ENCODE measurements at regions not wholly inside any gene's neighbourhood (a gene's known extent, or its start where the extent isn't known, plus 50 kb on each side); places are given as distances from the start of the nearest gene placed in this dataset.

GRCh38 chr17:71325117-71325516, 795.7 kb upstream of the SOX9 start:
- no peak for FAIRE-seq
- TF ChIP-seq POLR2AphosphoS5 (IDR thresholded peaks at IDR 0.05; ENCODE audit: low read depth, low read length) (no peak), TAF1 (IDR thresholded peaks at IDR 0.05; ENCODE audit: borderline replicate concordance, low read depth, low read length) (no peak), POLR2A (IDR thresholded peaks at IDR 0.05; ENCODE audit: low read depth, low read length) (no peak)
- no peak for DNase-seq (ENCODE audit: insufficient read length)

- FAIRE-seq (no peak), DNase-seq (ENCODE audit: insufficient read length) (no peak)
- TF ChIP-seq TAF1 (IDR thresholded peaks at IDR 0.05; ENCODE audit: borderline replicate concordance, low read depth, low read length), result no peak
- TF ChIP-seq POLR2AphosphoS5 (IDR thresholded peaks at IDR 0.05; ENCODE audit: low read depth, low read length), result no peak
- no peak for TF ChIP-seq POLR2A (IDR thresholded peaks at IDR 0.05; ENCODE audit: low read depth, low read length)
Measured at GRCh38 chr17:71325886-71326285, 794.9 kb upstream of the SOX9 start.

GRCh38 chr17:71327376-71328059, 793.3 kb upstream of the SOX9 start:
- TF ChIP-seq POLR2A (IDR thresholded peaks at IDR 0.05; ENCODE audit: low read depth, low read length) (no peak), POLR2AphosphoS5 (IDR thresholded peaks at IDR 0.05; ENCODE audit: low read depth, low read length) (no peak), TAF1 (IDR thresholded peaks at IDR 0.05; ENCODE audit: borderline replicate concordance, low read depth, low read length) (no peak)
- FAIRE-seq (no peak), DNase-seq (ENCODE audit: insufficient read length) (no peak)

GRCh38 chr17:71329310-71330098, 791.3 kb upstream of the SOX9 start:
- FAIRE-seq (no peak), DNase-seq (ENCODE audit: insufficient read length) (no peak)

GRCh38 chr17:71330099-71330375, 790.8 kb upstream of the SOX9 start:
- no peak for TF ChIP-seq POLR2A (IDR thresholded peaks at IDR 0.05; ENCODE audit: low read depth, low read length)
- no peak for TF ChIP-seq TAF1 (IDR thresholded peaks at IDR 0.05; ENCODE audit: borderline replicate concordance, low read depth, low read length)
- TF ChIP-seq POLR2AphosphoS5 (IDR thresholded peaks at IDR 0.05; ENCODE audit: low read depth, low read length), result no peak
- FAIRE-seq, result no peak
- no peak for DNase-seq (ENCODE audit: insufficient read length)

More at GRCh38 chr17:71329310-71330098, 791.3 kb upstream of the SOX9 start:
- TF ChIP-seq POLR2AphosphoS5 (IDR thresholded peaks at IDR 0.05; ENCODE audit: low read depth, low read length) (no peak), POLR2A (IDR thresholded peaks at IDR 0.05; ENCODE audit: low read depth, low read length) (no peak), TAF1 (IDR thresholded peaks at IDR 0.05; ENCODE audit: borderline replicate concordance, low read depth, low read length) (no peak)

GRCh38 chr17:71331754-71332325, 789.0 kb upstream of the SOX9 start:
- TF ChIP-seq POLR2AphosphoS5 (IDR thresholded peaks at IDR 0.05; ENCODE audit: low read depth, low read length) (no peak), TAF1 (IDR thresholded peaks at IDR 0.05; ENCODE audit: borderline replicate concordance, low read depth, low read length) (no peak), POLR2A (IDR thresholded peaks at IDR 0.05; ENCODE audit: low read depth, low read length) (no peak)
- FAIRE-seq, result no peak
- DNase-seq (ENCODE audit: insufficient read length), result no peak

- TF ChIP-seq POLR2A (IDR thresholded peaks at IDR 0.05; ENCODE audit: low read depth, low read length) (no peak), POLR2AphosphoS5 (IDR thresholded peaks at IDR 0.05; ENCODE audit: low read depth, low read length) (no peak), TAF1 (IDR thresholded peaks at IDR 0.05; ENCODE audit: borderline replicate concordance, low read depth, low read length) (no peak)
- FAIRE-seq, result no peak
- DNase-seq (ENCODE audit: insufficient read length), result no peak
Measured at GRCh38 chr17:71334048-71334751, 786.6 kb upstream of the SOX9 start.

- DNase-seq (ENCODE audit: insufficient read length) (no peak), FAIRE-seq (no peak)
- TF ChIP-seq TAF1 (IDR thresholded peaks at IDR 0.05; ENCODE audit: borderline replicate concordance, low read depth, low read length), result no peak
- no peak for TF ChIP-seq POLR2AphosphoS5 (IDR thresholded peaks at IDR 0.05; ENCODE audit: low read depth, low read length)
- no peak for TF ChIP-seq POLR2A (IDR thresholded peaks at IDR 0.05; ENCODE audit: low read depth, low read length)
Measured at GRCh38 chr17:71335212-71335611, 785.6 kb upstream of the SOX9 start.

GRCh38 chr17:71337938-71338337, 782.9 kb upstream of the SOX9 start:
- TF ChIP-seq POLR2AphosphoS5 (IDR thresholded peaks at IDR 0.05; ENCODE audit: low read depth, low read length) (no peak), POLR2A (IDR thresholded peaks at IDR 0.05; ENCODE audit: low read depth, low read length) (no peak), TAF1 (IDR thresholded peaks at IDR 0.05; ENCODE audit: borderline replicate concordance, low read depth, low read length) (no peak)
- FAIRE-seq (no peak), DNase-seq (ENCODE audit: insufficient read length) (no peak)

- TF ChIP-seq POLR2AphosphoS5 (IDR thresholded peaks at IDR 0.05; ENCODE audit: low read depth, low read length), result no peak
- no peak for TF ChIP-seq TAF1 (IDR thresholded peaks at IDR 0.05; ENCODE audit: borderline replicate concordance, low read depth, low read length)
- TF ChIP-seq POLR2A (IDR thresholded peaks at IDR 0.05; ENCODE audit: low read depth, low read length), result no peak
- DNase-seq (ENCODE audit: insufficient read length), result no peak
- FAIRE-seq, result no peak
Measured at GRCh38 chr17:71338396-71338795, 782.4 kb upstream of the SOX9 start.

GRCh38 chr17:71339206-71339605, 781.6 kb upstream of the SOX9 start:
- TF ChIP-seq POLR2AphosphoS5 (IDR thresholded peaks at IDR 0.05; ENCODE audit: low read depth, low read length) (no peak), POLR2A (IDR thresholded peaks at IDR 0.05; ENCODE audit: low read depth, low read length) (no peak), TAF1 (IDR thresholded peaks at IDR 0.05; ENCODE audit: borderline replicate concordance, low read depth, low read length) (no peak)
- DNase-seq (ENCODE audit: insufficient read length), result no peak
- no peak for FAIRE-seq
